ENCODE measurements at regions not wholly inside any gene's neighbourhood (a gene's known extent, or its start where the extent isn't known, plus 50 kb on each side); places are given as distances from the start of the nearest gene placed in this dataset.

GRCh38 chr2:187988348-187988747 is 303.3 kb upstream of the GULP1 start:
- Histone ChIP-seq H3K27me3 (ENCODE audit: control insufficient read depth in 3 of 3, insufficient read depth in 3 of 3, low read length in 3 of 3) (no peaks in the 10 kb centered on the region), H3K4me3 (ENCODE audit: low read length in 3 of 3) (no peak overlapping the region), H3K9ac (ENCODE audit: low read depth in 1 of 3, low read length in 3 of 3) (no peak overlapping the region), H3K27ac (ENCODE audit: low read depth, low read length) (no peak overlapping the region), H3K36me3 (ENCODE audit: control insufficient read depth in 3 of 3, insufficient read depth in 3 of 3, low read length in 3 of 3) (no peaks in the 10 kb centered on the region), H3K4me1 (ENCODE audit: control insufficient read depth in 3 of 3, insufficient read depth in 3 of 3, low read length in 3 of 3) (peaks cover 0 to 3% (median 1%) of the 10 kb centered on the region in 3 donors), H3K9me3 (ENCODE audit: control insufficient read depth in 3 of 3, low read length in 3 of 3) (no peaks in the 10 kb centered on the region)

GRCh38 chr2:187989925-187990623 is 301.6 kb upstream of the GULP1 start:
- Histone ChIP-seq H3K27ac (ENCODE audit: low read depth, low read length) (no peak overlapping the region), H3K9ac (ENCODE audit: low read depth in 1 of 3, low read length in 3 of 3) (no peak overlapping the region), H3K4me3 (ENCODE audit: low read length in 3 of 3) (no peak overlapping the region), H3K27me3 (ENCODE audit: control insufficient read depth in 3 of 3, insufficient read depth in 3 of 3, low read length in 3 of 3) (no peaks in the 10 kb centered on the region), H3K9me3 (ENCODE audit: control insufficient read depth in 3 of 3, low read length in 3 of 3) (no peaks in the 10 kb centered on the region), H3K4me1 (ENCODE audit: control insufficient read depth in 3 of 3, insufficient read depth in 3 of 3, low read length in 3 of 3) (peaks cover 0 to 8% (median 5%) of the 10 kb centered on the region in 3 donors), H3K36me3 (ENCODE audit: control insufficient read depth in 3 of 3, insufficient read depth in 3 of 3, low read length in 3 of 3) (no peaks in the 10 kb centered on the region)

DNA sequence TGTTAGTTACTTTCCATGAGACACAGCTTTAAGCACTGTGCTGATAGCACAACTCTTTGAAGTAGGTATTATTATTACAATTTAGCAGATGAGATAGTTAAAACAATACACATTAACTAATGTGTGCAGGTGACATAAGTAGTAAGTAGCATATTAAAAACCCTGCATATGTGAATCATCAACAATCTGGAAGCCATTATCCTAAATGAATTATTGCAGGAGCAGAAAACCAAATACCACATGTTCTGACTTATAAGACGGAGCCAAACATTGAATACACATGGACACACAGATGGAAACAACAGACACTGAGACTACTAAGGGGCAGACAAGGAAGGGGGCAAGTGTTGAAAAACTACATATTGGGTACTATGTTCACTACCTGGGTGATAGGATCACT is 300.3 kb upstream of the GULP1 start:
- Histone ChIP-seq H3K27ac (ENCODE audit: low read depth, low read length) (no peak overlapping the region), H3K36me3 (ENCODE audit: control insufficient read depth in 3 of 3, insufficient read depth in 3 of 3, low read length in 3 of 3) (no peaks in the 10 kb centered on the region), H3K27me3 (ENCODE audit: control insufficient read depth in 3 of 3, insufficient read depth in 3 of 3, low read length in 3 of 3) (no peaks in the 10 kb centered on the region), H3K9ac (ENCODE audit: low read depth in 1 of 3, low read length in 3 of 3) (no peak overlapping the region), H3K4me3 (ENCODE audit: low read length in 3 of 3) (no peak overlapping the region), H3K9me3 (ENCODE audit: control insufficient read depth in 3 of 3, low read length in 3 of 3) (no peaks in the 10 kb centered on the region), H3K4me1 (ENCODE audit: control insufficient read depth in 3 of 3, insufficient read depth in 3 of 3, low read length in 3 of 3) (peaks cover 0 to 8% (median 5%) of the 10 kb centered on the region in 3 donors)

- Histone ChIP-seq H3K4me3 (ENCODE audit: low read length in 3 of 3) (no peak overlapping the region), H3K27ac (ENCODE audit: low read depth, low read length) (no peak overlapping the region), H3K36me3 (ENCODE audit: control insufficient read depth in 3 of 3, insufficient read depth in 3 of 3, low read length in 3 of 3) (no peaks in the 10 kb centered on the region), H3K4me1 (ENCODE audit: control insufficient read depth in 3 of 3, insufficient read depth in 3 of 3, low read length in 3 of 3) (peaks cover 0 to 8% (median 5%) of the 10 kb centered on the region in 3 donors), H3K27me3 (ENCODE audit: control insufficient read depth in 3 of 3, insufficient read depth in 3 of 3, low read length in 3 of 3) (no peaks in the 10 kb centered on the region), H3K9me3 (ENCODE audit: control insufficient read depth in 3 of 3, low read length in 3 of 3) (no peaks in the 10 kb centered on the region), H3K9ac (ENCODE audit: low read depth in 1 of 3, low read length in 3 of 3) (no peak overlapping the region)
Measured at GRCh38 chr2:187994464-187995331, 297.0 kb upstream of the GULP1 start.

DNA sequence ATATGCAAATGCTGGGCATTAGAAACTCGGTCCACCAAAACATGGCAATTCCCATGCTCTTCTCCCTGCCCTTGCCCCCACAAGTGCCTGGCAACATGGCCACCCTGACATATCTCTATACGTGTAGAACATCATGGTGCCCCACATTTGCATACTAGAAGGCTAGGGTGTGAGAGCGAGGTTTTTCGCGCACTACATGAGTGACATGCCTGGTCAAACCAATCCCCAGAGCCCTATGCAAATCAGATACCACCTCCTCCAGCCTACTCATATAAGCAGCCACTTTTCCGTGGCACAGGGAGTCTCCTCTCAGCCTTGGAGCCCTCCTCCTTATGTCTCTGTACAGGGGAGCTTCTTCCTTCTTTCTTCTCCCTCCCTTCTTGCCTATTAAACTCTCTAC is 296.1 kb upstream of the GULP1 start:
- Histone ChIP-seq H3K9me3 (ENCODE audit: control insufficient read depth in 3 of 3, low read length in 3 of 3) (no peaks in the 10 kb centered on the region), H3K4me3 (ENCODE audit: low read length in 3 of 3) (no peak overlapping the region), H3K27me3 (ENCODE audit: control insufficient read depth in 3 of 3, insufficient read depth in 3 of 3, low read length in 3 of 3) (no peaks in the 10 kb centered on the region), H3K27ac (ENCODE audit: low read depth, low read length) (no peak overlapping the region), H3K36me3 (ENCODE audit: control insufficient read depth in 3 of 3, insufficient read depth in 3 of 3, low read length in 3 of 3) (no peaks in the 10 kb centered on the region), H3K9ac (ENCODE audit: low read depth in 1 of 3, low read length in 3 of 3) (no peak overlapping the region), H3K4me1 (ENCODE audit: control insufficient read depth in 3 of 3, insufficient read depth in 3 of 3, low read length in 3 of 3) (peaks cover 0 to 8% (median 5%) of the 10 kb centered on the region in 3 donors)

DNA sequence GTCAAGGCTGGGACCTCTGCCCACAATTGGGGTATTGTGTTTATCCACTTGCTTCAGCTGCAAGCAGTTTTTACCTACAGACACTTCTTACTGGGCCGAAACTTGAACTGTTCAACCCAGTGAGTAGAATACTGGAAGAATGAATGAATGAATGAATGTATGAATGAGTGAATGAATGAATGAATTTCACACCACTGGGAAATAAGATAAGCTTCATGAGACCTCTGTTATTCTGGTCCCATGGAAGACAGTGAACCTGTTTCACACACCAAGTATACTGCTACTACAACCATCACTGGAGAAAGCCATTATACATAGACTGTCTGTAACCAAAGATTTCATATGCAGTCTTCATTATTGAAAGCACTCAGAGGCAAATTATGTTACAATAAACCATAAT is 295.0 kb upstream of the GULP1 start:
- no peak overlapping the region for H3K27ac ChIP-seq (ENCODE audit: low read depth, low read length)
- peaks cover 0 to 8% (median 5%) of the 10 kb centered on the region in 3 donors for H3K4me1 ChIP-seq (ENCODE audit: control insufficient read depth in 3 of 3, insufficient read depth in 3 of 3, low read length in 3 of 3)
- no peaks in the 10 kb centered on the region for H3K36me3 ChIP-seq (ENCODE audit: control insufficient read depth in 3 of 3, insufficient read depth in 3 of 3, low read length in 3 of 3)
- no peaks in the 10 kb centered on the region for H3K27me3 ChIP-seq (ENCODE audit: control insufficient read depth in 3 of 3, insufficient read depth in 3 of 3, low read length in 3 of 3)
- no peaks in the 10 kb centered on the region for H3K9me3 ChIP-seq (ENCODE audit: control insufficient read depth in 3 of 3, low read length in 3 of 3)
- no peak overlapping the region for H3K4me3 ChIP-seq (ENCODE audit: low read length in 3 of 3)
- H3K9ac ChIP-seq (ENCODE audit: low read depth in 1 of 3, low read length in 3 of 3), result no peak overlapping the region

DNA sequence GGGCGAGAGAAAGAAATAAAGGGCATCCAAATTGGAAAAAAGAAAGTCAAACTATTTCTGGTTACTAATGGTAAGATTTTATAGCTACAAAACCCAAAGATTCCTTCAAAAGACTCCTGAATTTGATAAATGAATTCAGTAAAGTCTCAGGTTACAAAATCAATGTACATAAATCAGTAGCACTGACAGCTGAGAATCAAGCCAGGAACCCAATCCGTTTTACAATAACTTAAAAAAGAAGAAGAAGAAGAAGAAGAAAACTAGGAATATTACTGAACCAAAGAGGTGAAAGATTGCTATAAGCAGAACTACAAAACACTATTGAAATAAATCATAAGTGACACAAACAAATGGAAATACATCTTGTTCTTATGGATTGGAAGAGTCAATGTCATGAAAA is 291.5 kb upstream of the GULP1 start:
- Histone ChIP-seq H3K4me3 (ENCODE audit: low read length in 3 of 3) (no peak overlapping the region), H3K9me3 (ENCODE audit: control insufficient read depth in 3 of 3, low read length in 3 of 3) (no peaks in the 10 kb centered on the region), H3K27me3 (ENCODE audit: control insufficient read depth in 3 of 3, insufficient read depth in 3 of 3, low read length in 3 of 3) (no peaks in the 10 kb centered on the region), H3K27ac (ENCODE audit: low read depth, low read length) (no peak overlapping the region), H3K9ac (ENCODE audit: low read depth in 1 of 3, low read length in 3 of 3) (no peak overlapping the region), H3K4me1 (ENCODE audit: control insufficient read depth in 3 of 3, insufficient read depth in 3 of 3, low read length in 3 of 3) (no peaks in the 10 kb centered on the region), H3K36me3 (ENCODE audit: control insufficient read depth in 3 of 3, insufficient read depth in 3 of 3, low read length in 3 of 3) (no peaks in the 10 kb centered on the region)

DNA sequence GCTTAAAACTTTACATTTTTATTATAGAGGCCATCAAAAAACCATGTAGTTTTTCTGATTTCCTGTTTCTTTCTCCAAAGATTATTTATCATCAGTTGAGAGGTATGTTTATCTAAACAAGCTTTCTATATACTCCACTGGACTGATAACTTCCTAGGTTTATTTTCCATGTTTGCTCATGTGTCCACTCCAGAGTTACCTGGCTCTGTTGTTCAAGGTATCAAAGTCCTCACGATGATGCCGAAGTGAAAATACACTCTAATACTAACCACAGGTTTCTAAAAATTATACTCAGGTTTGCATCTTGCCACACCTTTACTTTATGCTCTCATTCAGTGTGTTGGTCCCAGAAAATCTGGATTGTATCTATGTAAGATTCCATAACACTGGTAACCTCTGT is 287.9 kb upstream of the GULP1 start:
- Histone ChIP-seq H3K36me3 (ENCODE audit: control insufficient read depth in 3 of 3, insufficient read depth in 3 of 3, low read length in 3 of 3) (no peaks in the 10 kb centered on the region), H3K4me3 (ENCODE audit: low read length in 3 of 3) (no peak overlapping the region), H3K9me3 (ENCODE audit: control insufficient read depth in 3 of 3, low read length in 3 of 3) (no peaks in the 10 kb centered on the region), H3K27ac (ENCODE audit: low read depth, low read length) (no peak overlapping the region), H3K27me3 (ENCODE audit: control insufficient read depth in 3 of 3, insufficient read depth in 3 of 3, low read length in 3 of 3) (no peaks in the 10 kb centered on the region), H3K9ac (ENCODE audit: low read depth in 1 of 3, low read length in 3 of 3) (no peak overlapping the region), H3K4me1 (ENCODE audit: control insufficient read depth in 3 of 3, insufficient read depth in 3 of 3, low read length in 3 of 3) (no peaks in the 10 kb centered on the region)

DNA sequence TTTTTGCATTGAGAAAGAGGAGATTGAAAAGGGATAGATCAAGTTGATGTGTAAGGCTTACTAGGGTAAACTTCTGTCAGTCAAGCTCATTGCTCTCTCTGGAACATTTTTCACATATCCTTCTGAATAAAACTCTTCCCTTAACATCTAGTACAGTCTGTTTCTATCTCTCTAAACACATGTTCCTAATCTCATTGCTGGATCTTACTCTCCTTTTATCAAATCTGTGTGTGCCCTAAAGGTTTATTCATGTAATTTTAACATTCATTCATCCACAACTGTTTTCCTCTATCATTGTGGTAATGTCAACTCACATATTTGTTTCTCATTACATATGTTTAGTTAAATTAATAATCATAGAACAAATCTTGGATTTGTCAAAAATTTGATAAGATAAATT is 277.9 kb upstream of the GULP1 start:
- no peak overlapping the region for H3K4me3 ChIP-seq (ENCODE audit: low read length in 3 of 3)
- H3K27ac ChIP-seq (ENCODE audit: low read depth, low read length), result no peak overlapping the region
- no peaks in the 10 kb centered on the region for H3K4me1 ChIP-seq (ENCODE audit: control insufficient read depth in 3 of 3, insufficient read depth in 3 of 3, low read length in 3 of 3)
- H3K9me3 ChIP-seq (ENCODE audit: control insufficient read depth in 3 of 3, low read length in 3 of 3), result no peaks in the 10 kb centered on the region
- H3K36me3 ChIP-seq (ENCODE audit: control insufficient read depth in 3 of 3, insufficient read depth in 3 of 3, low read length in 3 of 3), result no peaks in the 10 kb centered on the region
- H3K27me3 ChIP-seq (ENCODE audit: control insufficient read depth in 3 of 3, insufficient read depth in 3 of 3, low read length in 3 of 3), result no peaks in the 10 kb centered on the region
- H3K9ac ChIP-seq (ENCODE audit: low read depth in 1 of 3, low read length in 3 of 3), result no peak overlapping the region

DNA sequence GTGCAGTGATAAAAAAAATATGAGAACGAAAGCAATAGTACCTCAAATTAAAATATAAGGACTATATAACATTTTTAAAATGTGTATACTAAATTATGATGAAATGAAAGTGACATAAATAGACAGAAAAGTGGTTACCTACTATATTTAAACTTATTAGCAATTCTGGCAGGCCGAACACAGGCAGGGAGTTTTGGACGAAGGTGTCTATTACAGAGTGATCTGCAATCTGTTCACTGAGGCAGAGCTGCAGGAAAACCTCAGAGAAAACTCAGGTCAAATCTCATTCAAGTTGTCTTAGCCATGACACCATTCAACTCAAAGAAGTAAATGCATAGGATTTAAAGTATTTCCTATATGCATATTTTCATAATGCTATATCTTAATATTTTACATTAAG is 274.8 kb upstream of the GULP1 start:
- H3K27ac ChIP-seq (ENCODE audit: low read depth, low read length), result no peak overlapping the region
- no peaks in the 10 kb centered on the region for H3K4me1 ChIP-seq (ENCODE audit: control insufficient read depth in 3 of 3, insufficient read depth in 3 of 3, low read length in 3 of 3)
- H3K4me3 ChIP-seq (ENCODE audit: low read length in 3 of 3), result no peak overlapping the region
- no peaks in the 10 kb centered on the region for H3K9me3 ChIP-seq (ENCODE audit: control insufficient read depth in 3 of 3, low read length in 3 of 3)
- no peak overlapping the region for H3K9ac ChIP-seq (ENCODE audit: low read depth in 1 of 3, low read length in 3 of 3)
- no peaks in the 10 kb centered on the region for H3K36me3 ChIP-seq (ENCODE audit: control insufficient read depth in 3 of 3, insufficient read depth in 3 of 3, low read length in 3 of 3)
- H3K27me3 ChIP-seq (ENCODE audit: control insufficient read depth in 3 of 3, insufficient read depth in 3 of 3, low read length in 3 of 3), result no peaks in the 10 kb centered on the region

Data from skeletal muscle tissue (tissue), 3 donors.